K562 (cell line): ENCODE measurements at regions not wholly inside any gene's neighbourhood (a gene's known extent, or its start where the extent isn't known, plus 50 kb on each side); places are given as distances from the start of the nearest gene placed in this dataset.

ENCODE experiments used
- ATAC-seq: fragments of 200-7000 bp; cut with Tn5 transposase; 3 replicates; pipeline ENCODE4 v1.9.1; 2020; ENCODE audit warnings: moderate library complexity
- BruUV-seq: library from RNA; stranded (reverse); fragments of 400-500 nt; replicated peaks from 2 replicates; lab custom pipeline; 2021; lab: Mats Ljungman, UMichigan
- CTCF ChIA-PET: fragments of 300-600 bp; formaldehyde crosslinking; extraction: SDS; loops from one replicate; lab custom pipeline; 2021; ENCODE audit warnings: low intra/inter-chr PET ratio; lab: Yijun Ruan, JAX
- POLR2A ChIA-PET: fragments of 300-600, 350-650 bp; sonication (Branson Sonifier 250); formaldehyde crosslinking; extraction: SDS; loops from one replicate; lab custom pipeline; 2021; ENCODE audit warnings: antibody characterized with exemption, inconsistent platforms; lab: Yijun Ruan, JAX
- DNase-seq, 4 experiments: peaks; one replicate each; pipeline versions ENCODE4 v3.0.0 to v3.0.0-alpha.2; 2011 to 2018; ENCODE audit warnings: low spot score in 3 of 4, mixed read lengths in 3 of 4; ENCODE audit errors: extremely low read depth in 1 of 4
- FAIRE-seq: peaks from 2 replicates; lab custom pipeline; 2011; peaks lifted over from hg19 to GRCh38; lab: Jason Lieb, UNC
- H2AFZ ChIP-seq: 2 replicates; pipeline ENCODE4 v1.6.0; 2011; ENCODE audit warnings: low read depth, low read length, control low read depth, inconsistent platforms
- H3K27ac ChIP-seq: fragments of 200-600 bp; 3 replicates; pipeline ENCODE4 v1.8.0; 2011; ENCODE audit warnings: low read depth, mild to moderate bottlenecking, control low read depth, inconsistent platforms, low read length, moderate library complexity, mixed read lengths; ENCODE audit errors: extremely low read depth
- H3K27me3 ChIP-seq, 2 experiments: fragments of 300-600 bp in 1 of 2; 2 replicates in 1 of 2; 3 replicates in 1 of 2; pipeline versions ENCODE4 v1.6.0 to v1.8.0; 2011; ENCODE audit warnings: inconsistent platforms in 2 of 2, low read length in 2 of 2, mild to moderate bottlenecking in 1 of 2, mixed read lengths in 1 of 2, moderate library complexity in 1 of 2; ENCODE audit not compliant: control insufficient read depth in 2 of 2, insufficient read depth in 2 of 2
- H3K36me3 ChIP-seq: fragments of 300-600 bp; 3 replicates; pipeline ENCODE4 v1.8.0; 2011; ENCODE audit warnings: mild to moderate bottlenecking, low read length, inconsistent platforms; ENCODE audit not compliant: control insufficient read depth, insufficient read depth
- H3K4me1 ChIP-seq, 2 experiments: fragments of 200-600 bp in 1 of 2; replicated peaks in 1 of 2; 2 replicates in 1 of 2; 3 replicates in 1 of 2; pipeline versions ENCODE4 v1.5.1 to v1.8.0; 2011; ENCODE audit warnings: inconsistent platforms in 2 of 2, low read length in 2 of 2, mild to moderate bottlenecking in 1 of 2, mixed read lengths in 1 of 2, moderate library complexity in 1 of 2; ENCODE audit not compliant: control insufficient read depth in 2 of 2, insufficient read depth in 2 of 2
- H3K4me2 ChIP-seq: 2 replicates; pipeline ENCODE4 v1.6.1; 2011; ENCODE audit warnings: low read length, control low read depth, inconsistent platforms, mixed read lengths; ENCODE audit not compliant: insufficient read depth
- H3K4me3 ChIP-seq: fragments of 200-600 bp; sonication (generic), shearing (Covaris generic); 2 replicates; pipeline ENCODE4 v1.5.1; 2016; ENCODE audit warnings: control low read depth, inconsistent platforms
- H3K79me2 ChIP-seq: fragments of 200-600 bp; 3 replicates; pipeline ENCODE4 v1.8.0; 2011; ENCODE audit warnings: low read length, inconsistent platforms; ENCODE audit not compliant: control insufficient read depth, insufficient read depth
- H3K9ac ChIP-seq, 2 experiments: 2 replicates each; pipeline versions ENCODE4 v1.6.0 to v1.6.1; 2011; ENCODE audit warnings: low read depth in 2 of 2, low read length in 2 of 2, control low read depth in 1 of 2, inconsistent platforms in 1 of 2, mild to moderate bottlenecking in 1 of 2, mixed read lengths in 1 of 2; ENCODE audit not compliant: insufficient read depth in 1 of 2
- H3K9me1 ChIP-seq: one replicate; pipeline ENCODE4 v1.6.0; 2011; ENCODE audit warnings: inconsistent platforms, mild to moderate bottlenecking, low read length, moderate library complexity; ENCODE audit not compliant: control insufficient read depth, insufficient read depth
- H3K9me3 ChIP-seq: replicated peaks from 2 replicates; pipeline ENCODE4 v1.5.1; 2011; ENCODE audit warnings: low read depth, low read length, inconsistent platforms; ENCODE audit not compliant: control insufficient read depth, insufficient read depth
- H4K20me1 ChIP-seq: replicated peaks from 2 replicates; pipeline ENCODE4 v1.6.1; 2011; ENCODE audit warnings: low read length, inconsistent platforms, mixed read lengths; ENCODE audit not compliant: control insufficient read depth, insufficient read depth
- BCL6 ChIP-seq: fragments of 250-450 bp; sonication (Bioruptor Pico); IDR thresholded peaks from 2 replicates; pipeline ENCODE4 v1.4.0; 2020
- CREB3 ChIP-seq: fragments of 450-650 bp; conservative IDR thresholded peaks from 2 replicates; pipeline ENCODE4 v1.6.1; 2016; ENCODE audit warnings: missing genetic modification characterization, low read depth, mild to moderate bottlenecking, missing compliant biosample characterization, moderate library complexity
- HLTF ChIP-seq: fragments of 450-650 bp; IDR thresholded peaks from 2 replicates; pipeline ENCODE4 v1.6.1; 2016
- HMGN3 ChIP-seq: IDR thresholded peaks from 2 replicates; pipeline ENCODE4 v1.6.1; 2011; ENCODE audit warnings: borderline replicate concordance, low read depth, mild to moderate bottlenecking, mixed read lengths, low read length; ENCODE audit not compliant: insufficient read length; ENCODE audit errors: extremely low read depth
- MTF1 ChIP-seq: fragments of 250-450 bp; sonication (Bioruptor Pico); IDR thresholded peaks from 2 replicates; pipeline ENCODE4 v1.9.0; 2021; ENCODE audit warnings: moderate library complexity, mild to moderate bottlenecking, inconsistent platforms, borderline replicate concordance
- NR2F6 ChIP-seq: fragments of 450-650 bp; formaldehyde crosslinking; IDR thresholded peaks from 2 replicates; pipeline ENCODE4 v1.4.0; 2020; ENCODE audit warnings: mild to moderate bottlenecking
- SETDB1 ChIP-seq: IDR thresholded peaks from one replicate; pipeline ENCODE4 v1.6.1; 2012; ENCODE audit warnings: low read length, control low read depth, inconsistent platforms
- SMC3 ChIP-seq: conservative IDR thresholded peaks from 2 replicates; pipeline ENCODE4 v1.6.1; 2011; ENCODE audit warnings: low read depth, low read length, improper control_type of control experiment; ENCODE audit not compliant: insufficient read depth
- SRF ChIP-seq, 2 experiments: fragments of 250-450, 450-650 bp in 1 of 2; sonication (Bioruptor Pico) in 1 of 2; sonication (generic) in 1 of 2; formaldehyde crosslinking; IDR thresholded peaks; 2 replicates each; pipeline versions ENCODE4 v1.5.0 to v1.5.1; 2020 to 2022; ENCODE audit warnings: mild to moderate bottlenecking in 1 of 2, missing genetic modification reagents in 1 of 2
- TRIM24 ChIP-seq, 2 experiments: fragments of 450-650 bp; IDR thresholded peaks; 2 replicates each; pipeline ENCODE4 v1.6.1; 2016
- ZBTB11 ChIP-seq, 3 experiments: fragments of 200-800 bp in 1 of 3; fragments of 250-450 bp in 1 of 3; fragments of 450-650 bp in 1 of 3; sonication (Bioruptor Pico) in 1 of 3; sonication (Bioruptor generic) in 1 of 3; formaldehyde crosslinking in 1 of 3; IDR thresholded peaks; 2 replicates each; pipeline versions ENCODE4 v1.6.1 to v1.8.0; 2016 to 2022; ENCODE audit warnings: mild to moderate bottlenecking in 2 of 3, missing genetic modification characterization in 2 of 3, missing compliant biosample characterization in 1 of 3, moderate library complexity in 1 of 3
- ZNF217 ChIP-seq: sonication (generic); formaldehyde crosslinking; IDR thresholded peaks from 2 replicates; pipeline ENCODE4 v1.8.0; 2022; ENCODE audit warnings: mild to moderate bottlenecking, missing genetic modification reagents
- WGBS: fragments of 100-300 bp; shearing (Covaris generic); methylation state at CpG from one replicate; pipeline ENCODE4 v1.1.6; 2016; ENCODE audit warnings: low coverage, mixed read lengths; ENCODE audit not compliant: insufficient coverage; ENCODE audit errors: missing lambda C conversion rate; 5-methylcytosine and 5-hydroxymethylcytosine counted together
- in situ Hi-C: fragments of 300-500 bp; cut with MboI; formaldehyde crosslinking; loops from 4 replicates; pipeline ENCODE4 v1.15.0; 2018; ENCODE audit warnings: inconsistent platforms, mixed read lengths
- intact Hi-C: fragments of 100-400 bp; cut with micrococcal nuclease; formaldehyde crosslinking; loops from 2 replicates; pipeline ENCODE4 v1.14.2; 2022

DNA sequence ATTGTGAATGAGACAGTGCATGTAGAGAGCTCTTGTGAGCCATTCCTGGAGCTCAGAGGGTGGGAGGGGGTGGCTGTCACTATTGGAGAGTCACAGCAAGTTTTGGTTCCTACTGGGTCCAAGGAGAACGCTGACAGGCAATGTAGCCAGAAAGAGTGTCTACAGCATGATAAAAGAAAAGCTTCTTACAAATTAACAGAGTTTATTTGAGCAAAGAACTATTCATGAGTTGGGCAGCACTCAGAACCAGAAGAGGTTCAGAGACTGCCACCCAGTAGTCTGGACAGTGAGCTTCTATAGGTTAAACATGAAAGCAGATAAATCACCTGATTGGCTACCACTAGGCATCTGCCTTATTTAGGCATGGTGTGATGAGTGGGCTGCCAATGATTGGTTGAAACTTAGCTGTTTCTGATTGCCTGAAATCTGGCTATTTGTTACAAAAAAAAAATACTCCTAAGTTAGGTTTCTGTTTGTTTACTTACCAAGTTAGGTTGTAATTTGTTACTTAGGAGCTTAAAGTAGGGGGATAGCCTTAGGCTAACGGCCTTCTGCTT, 473.4 kb downstream of the PREX1 start:
- H3K9me3 ChIP-seq, result no peaks in the 10 kb centered on the region

DNA sequence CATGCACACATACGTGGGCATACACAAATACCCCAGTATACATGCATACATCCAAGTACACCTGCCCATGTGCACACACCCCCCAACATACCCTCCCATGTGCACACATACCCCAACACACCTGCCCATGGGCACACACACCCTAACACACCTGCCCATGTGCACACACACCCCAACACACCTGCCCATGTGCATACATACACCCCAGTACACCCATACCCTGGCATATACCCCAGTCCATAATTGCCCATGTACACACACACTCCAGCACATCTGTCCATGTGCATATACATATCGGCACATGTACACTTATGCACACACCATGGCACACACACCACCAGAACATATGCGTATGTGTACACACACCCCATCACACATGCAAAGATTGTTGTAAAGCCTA, 475.2 kb downstream of the PREX1 start:
- no TSS peak for BruUV-seq
- H3K9ac ChIP-seq, result no peak overlapping the region
- POLR2A ChIA-PET, result interaction anchor here (0.7 to 1.1 kb wide), 2 partner anchors 9 to 121 kb away, joined by 3 read pairs; no protein-coding TSS in a partner anchor
- no peak overlapping the region for H3K4me3 ChIP-seq
- TF ChIP-seq HLTF (no peak), ZBTB11 (CRISPR knock-in tag; IDR thresholded peaks at IDR 0.05) (peak in 1 of 3 experiments; percentile 36; a peak in 2 of 6 replicates), ZNF217 (CRISPR knock-in tag) (no peak), CREB3 (tag) (no peak), HMGN3 (no peak)
- DNase-seq (no peak), ATAC-seq (no peak), FAIRE-seq (no peak)
- no peak overlapping the region for H3K4me2 ChIP-seq
- WGBS, result 10% methylated on average over 3 of the region's 3 CpGs
- in situ Hi-C loops (no loop called here), intact Hi-C loops (no loop called here)
- no peak overlapping the region for H3K27ac ChIP-seq
- no peaks in the 10 kb centered on the region for H3K79me2 ChIP-seq
- no peaks in the 10 kb centered on the region; the same call in 1 of the 2 replicates for H4K20me1 ChIP-seq
- H3K9me3 ChIP-seq, result no peaks in the 10 kb centered on the region
- CTCF ChIA-PET, result no interaction called here
- no peaks in the 10 kb centered on the region for H3K4me1 ChIP-seq
- no peak overlapping the region for H2AFZ ChIP-seq
- H3K9me1 ChIP-seq, result no peaks in the 10 kb centered on the region
- no peaks in the 10 kb centered on the region for H3K36me3 ChIP-seq
- H3K27me3 ChIP-seq, result no peaks in the 10 kb centered on the region

More for the DNA sequence above, 473.4 kb downstream of the PREX1 start:
- ChIA-PET POLR2A (interaction anchor here (0.7 to 1.0 kb wide), 2 partner anchors 9 to 64 kb away, joined by 5 to 6 read pairs; no protein-coding TSS in a partner anchor), CTCF (no interaction called here)
- no peak overlapping the region for H3K27ac ChIP-seq
- no peaks in the 10 kb centered on the region for H3K27me3 ChIP-seq
- H3K9ac ChIP-seq, result no peak overlapping the region
- no peak overlapping the region for H3K4me3 ChIP-seq
- no peaks in the 10 kb centered on the region for H3K36me3 ChIP-seq
- in situ Hi-C loops (no loop called here), intact Hi-C loops (no loop called here)
- H3K9me1 ChIP-seq, result no peaks in the 10 kb centered on the region
- DNase-seq, result no peak
- 0% methylated on average over 2 of the region's 2 CpGs for WGBS
- no peak overlapping the region for H2AFZ ChIP-seq
- TF ChIP-seq BCL6 (CRISPR knock-in tag) (no peak), MTF1 (no peak), SRF (CRISPR knock-in tag; IDR thresholded peaks at IDR 0.05) (peak in 1 of 2 experiments; percentile 79; a peak in 1 of 4 replicates), TRIM24 (IDR thresholded peaks at IDR 0.05) (no peak), SMC3 (no peak), NR2F6 (no peak), SETDB1 (no peak)
- H4K20me1 ChIP-seq, result no peaks in the 10 kb centered on the region; the same call in 1 of the 2 replicates
- no peak for FAIRE-seq
- H3K4me1 ChIP-seq, result no peaks in the 10 kb centered on the region
- no peaks in the 10 kb centered on the region for H3K79me2 ChIP-seq
- no TSS peak for BruUV-seq
- no peak overlapping the region for H3K4me2 ChIP-seq
- ATAC-seq, result no peak
